Testis (tissue), 2 donors: ENCODE measurements at regions not wholly inside any gene's neighbourhood (a gene's known extent, or its start where the extent isn't known, plus 50 kb on each side); places are given as distances from the start of the nearest gene placed in this dataset.

Source experiments
- DNase-seq: peaks from one replicate; pipeline ENCODE4 v3.0.0-alpha.2; 2019
- H3K27ac ChIP-seq, 2 donors: fragments of 200-600 bp; sonication (generic); one replicate each; pipeline ENCODE4 v1.5.1; 2019
- H3K27me3 ChIP-seq: fragments of 200-600 bp; sonication (generic); one replicate; pipeline ENCODE4 v1.5.1; 2019
- H3K36me3 ChIP-seq: fragments of 200-600 bp; sonication (generic); one replicate; pipeline ENCODE4 v1.5.1; 2017; ENCODE audit warnings: low read depth; ENCODE audit errors: missing control alignments
- H3K4me1 ChIP-seq: fragments of 200-600 bp; sonication (generic); one replicate; pipeline ENCODE4 v1.5.1; 2019
- H3K4me3 ChIP-seq, 2 donors: fragments of 200-600 bp; sonication (generic); one replicate each; pipeline ENCODE4 v1.5.1; 2017 to 2019
- H3K9me3 ChIP-seq: fragments of 200-600 bp; sonication (generic); one replicate; pipeline ENCODE4 v1.5.1; 2017
- POLR2A ChIP-seq: fragments of 450-650 bp; IDR thresholded peaks from one replicate; pipeline ENCODE4 v1.6.1; 2017; ENCODE audit warnings: antibody characterized with exemption, mild to moderate bottlenecking, moderate library complexity
- WGBS, 2 donors: methylation state at CpG; one replicate each; pipeline ENCODE4 v1.1.5; 2018; 5-methylcytosine and 5-hydroxymethylcytosine counted together
- intact Hi-C: fragments of 100-400 bp; cut with DNase I; formaldehyde crosslinking; loops from one replicate; pipeline ENCODE4 v1.15.1; 2023; ENCODE audit warnings: low total_unique reads
- TF ChIP-seq, protein P1 (sequence below), 3 experiments: fragments of 450-650 bp in 2 of 3; fragments of 200-600 bp in 1 of 3; sonication (generic) in 1 of 3; IDR thresholded peaks; one replicate each; pipeline ENCODE4 v1.5.1; 2016 to 2019; ENCODE audit warnings: antibody characterized with exemption in 3 of 3, mild to moderate bottlenecking in 2 of 3, moderate library complexity in 1 of 3

DNA sequence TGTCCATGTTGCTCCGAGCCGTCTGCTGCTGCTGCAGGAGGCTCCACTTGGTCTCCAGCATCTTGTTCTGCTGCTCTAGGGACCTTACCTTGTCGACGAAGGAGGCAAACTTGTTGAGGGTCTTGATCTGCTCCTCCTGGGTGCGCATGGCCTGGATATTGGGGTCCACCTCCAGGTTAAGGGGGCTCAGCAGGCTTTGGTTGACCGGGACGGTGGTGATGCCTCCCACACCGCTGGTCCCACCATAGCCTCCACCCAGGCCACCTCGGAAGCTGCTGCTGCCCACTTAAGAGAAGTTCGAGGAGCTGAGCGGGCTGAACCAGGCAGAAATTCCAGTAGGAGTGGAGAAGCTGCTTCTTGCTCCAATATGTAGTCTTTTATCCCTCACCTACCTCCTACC, 180.7 kb upstream of the SYNPR start:
- intact Hi-C loops: no loop called here
- no peaks in the 10 kb centered on the region for H3K36me3 ChIP-seq
- H3K4me3 ChIP-seq: no peak overlapping the region
- no peak for DNase-seq
- no peaks in the 10 kb centered on the region for H3K4me1 ChIP-seq
- no peaks in the 10 kb centered on the region for H3K27me3 ChIP-seq
- 59 to 68% methylated on average over 7 to 11 of the region's 11 CpGs for WGBS, 2 donors
- no peak for TF ChIP-seq POLR2A
- no peak overlapping the region for H3K27ac ChIP-seq
- H3K9me3 ChIP-seq: no peaks in the 10 kb centered on the region

DNA sequence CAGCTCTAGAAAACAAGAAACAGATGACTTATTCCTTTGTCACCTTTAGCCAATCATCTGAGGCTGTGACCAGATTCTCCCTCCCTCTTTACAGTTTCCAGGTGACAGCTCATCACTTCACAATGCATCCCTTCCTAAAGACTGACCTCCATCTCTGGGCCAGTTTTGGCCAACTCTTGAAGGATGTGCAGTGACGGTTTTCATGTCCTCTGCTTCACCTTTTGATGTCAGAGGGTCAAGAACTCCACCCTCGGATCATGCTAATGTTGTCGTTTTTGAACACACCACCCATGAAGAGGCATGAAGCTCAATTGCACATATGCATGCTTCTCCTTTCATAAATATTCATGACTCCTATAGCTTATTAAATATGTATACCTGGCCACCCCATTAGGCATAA, 161.2 kb upstream of the SYNPR start:
- Histone ChIP-seq H3K9me3 (no peaks in the 10 kb centered on the region), H3K4me1 (no peaks in the 10 kb centered on the region), H3K27me3 (no peaks in the 10 kb centered on the region), H3K4me3 (no peak overlapping the region), H3K27ac (no peak overlapping the region), H3K36me3 (no peaks in the 10 kb centered on the region)
- WGBS, 2 donors: 74 to 80% methylated on average over 3 of the region's 3 CpGs
- TF ChIP-seq, protein P1, sequence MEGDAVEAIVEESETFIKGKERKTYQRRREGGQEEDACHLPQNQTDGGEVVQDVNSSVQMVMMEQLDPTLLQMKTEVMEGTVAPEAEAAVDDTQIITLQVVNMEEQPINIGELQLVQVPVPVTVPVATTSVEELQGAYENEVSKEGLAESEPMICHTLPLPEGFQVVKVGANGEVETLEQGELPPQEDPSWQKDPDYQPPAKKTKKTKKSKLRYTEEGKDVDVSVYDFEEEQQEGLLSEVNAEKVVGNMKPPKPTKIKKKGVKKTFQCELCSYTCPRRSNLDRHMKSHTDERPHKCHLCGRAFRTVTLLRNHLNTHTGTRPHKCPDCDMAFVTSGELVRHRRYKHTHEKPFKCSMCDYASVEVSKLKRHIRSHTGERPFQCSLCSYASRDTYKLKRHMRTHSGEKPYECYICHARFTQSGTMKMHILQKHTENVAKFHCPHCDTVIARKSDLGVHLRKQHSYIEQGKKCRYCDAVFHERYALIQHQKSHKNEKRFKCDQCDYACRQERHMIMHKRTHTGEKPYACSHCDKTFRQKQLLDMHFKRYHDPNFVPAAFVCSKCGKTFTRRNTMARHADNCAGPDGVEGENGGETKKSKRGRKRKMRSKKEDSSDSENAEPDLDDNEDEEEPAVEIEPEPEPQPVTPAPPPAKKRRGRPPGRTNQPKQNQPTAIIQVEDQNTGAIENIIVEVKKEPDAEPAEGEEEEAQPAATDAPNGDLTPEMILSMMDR (IDR thresholded peaks at IDR 0.05): no peak
- no peak for TF ChIP-seq POLR2A
- intact Hi-C loops: no loop called here
- DNase-seq: no peak

DNA sequence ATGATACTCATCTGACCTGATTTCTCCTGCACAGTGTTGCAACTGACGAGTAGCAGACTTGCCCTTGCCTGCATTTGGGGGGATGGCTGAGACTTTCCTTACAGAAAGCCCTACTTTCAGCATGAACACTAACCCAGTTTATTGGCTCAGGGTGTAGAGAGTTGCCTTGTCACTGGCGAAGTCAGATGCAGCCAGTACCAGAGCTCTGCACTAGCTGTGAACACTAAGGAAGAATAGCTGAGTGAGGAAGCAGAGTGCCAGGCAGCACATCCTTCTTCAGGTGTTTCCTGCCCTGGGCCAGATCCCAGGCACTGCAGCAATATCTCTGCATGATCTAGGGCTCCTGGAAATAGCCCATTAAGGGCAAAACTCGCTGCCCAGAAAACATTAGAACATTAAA, 154.0 kb upstream of the SYNPR start:
- Histone ChIP-seq H3K36me3 (no peaks in the 10 kb centered on the region), H3K27ac (no peak overlapping the region), H3K9me3 (no peaks in the 10 kb centered on the region), H3K4me1 (no peaks in the 10 kb centered on the region), H3K27me3 (no peaks in the 10 kb centered on the region), H3K4me3 (no peak overlapping the region)
- no peak for DNase-seq
- TF ChIP-seq POLR2A: no peak
- TF ChIP-seq, protein P1 (IDR thresholded peaks at IDR 0.05): no peak
- 48 to 65% methylated on average over 2 to 3 of the region's 3 CpGs for WGBS, 2 donors
- intact Hi-C loops: no loop called here

DNA sequence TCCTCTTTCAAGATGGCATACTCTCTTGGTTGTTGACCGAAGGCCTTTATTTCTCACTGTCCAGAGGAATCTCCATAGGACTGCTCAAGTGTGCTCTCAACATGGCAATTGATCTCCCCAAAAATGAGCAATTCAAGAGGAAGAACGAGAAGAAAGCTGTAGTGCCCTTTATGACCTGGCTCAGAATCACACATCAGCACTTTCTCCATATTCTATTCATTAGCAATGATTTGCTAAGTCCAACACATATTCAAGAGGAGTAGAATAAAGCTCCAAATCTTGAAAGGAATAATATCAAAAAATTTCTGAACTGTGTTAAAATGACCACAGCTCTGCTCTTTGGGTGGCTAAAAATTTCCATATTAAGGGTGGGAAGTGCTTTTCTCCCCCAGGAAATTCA, 151.6 kb upstream of the SYNPR start:
- Histone ChIP-seq H3K4me1 (no peaks in the 10 kb centered on the region), H3K36me3 (no peaks in the 10 kb centered on the region), H3K27ac (no peak overlapping the region), H3K4me3 (no peak overlapping the region), H3K9me3 (no peaks in the 10 kb centered on the region), H3K27me3 (no peaks in the 10 kb centered on the region)
- intact Hi-C loops: no loop called here
- TF ChIP-seq, protein P1 (IDR thresholded peaks at IDR 0.05): no peak
- no peak for TF ChIP-seq POLR2A
- WGBS, 2 donors: 77 to 86% methylated on average over 2 of the region's 2 CpGs
- DNase-seq: no peak

DNA sequence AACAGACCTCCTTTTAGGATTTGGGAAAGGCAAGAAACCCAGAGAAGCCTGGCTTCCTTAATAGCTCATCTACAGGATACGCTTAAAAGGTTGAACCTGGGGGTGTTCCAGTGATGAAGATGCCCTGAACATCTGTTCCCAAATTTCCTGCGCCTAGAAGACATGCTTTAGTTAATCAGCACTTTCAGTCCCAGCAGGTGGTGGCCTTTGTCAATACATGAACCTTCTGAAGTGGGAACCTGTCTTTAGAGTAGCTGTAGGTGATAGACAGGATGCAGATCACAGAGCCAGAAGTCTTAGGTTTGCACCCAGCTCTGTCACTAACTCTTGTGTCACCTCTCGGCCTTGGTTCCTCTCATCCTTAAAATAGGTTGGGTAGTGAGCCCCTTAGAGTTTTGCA, 149.7 kb upstream of the SYNPR start:
- intact Hi-C loops: no loop called here
- no peaks in the 10 kb centered on the region for H3K36me3 ChIP-seq
- H3K4me3 ChIP-seq: no peak overlapping the region
- TF ChIP-seq POLR2A: no peak
- TF ChIP-seq, protein P1 (IDR thresholded peaks at IDR 0.05): no peak
- H3K27ac ChIP-seq: no peak overlapping the region
- WGBS, 2 donors: 79 to 80% methylated on average over 3 of the region's 3 CpGs
- no peaks in the 10 kb centered on the region for H3K27me3 ChIP-seq
- DNase-seq: no peak
- H3K4me1 ChIP-seq: no peaks in the 10 kb centered on the region
- H3K9me3 ChIP-seq: no peaks in the 10 kb centered on the region
